ENCODE measurements at regions not wholly inside any gene's neighbourhood (a gene's known extent, or its start where the extent isn't known, plus 50 kb on each side); places are given as distances from the start of the nearest gene placed in this dataset.
A peak's percentile ranks its signal among the peaks of the same experiment; 100 is the strongest.

DNA sequence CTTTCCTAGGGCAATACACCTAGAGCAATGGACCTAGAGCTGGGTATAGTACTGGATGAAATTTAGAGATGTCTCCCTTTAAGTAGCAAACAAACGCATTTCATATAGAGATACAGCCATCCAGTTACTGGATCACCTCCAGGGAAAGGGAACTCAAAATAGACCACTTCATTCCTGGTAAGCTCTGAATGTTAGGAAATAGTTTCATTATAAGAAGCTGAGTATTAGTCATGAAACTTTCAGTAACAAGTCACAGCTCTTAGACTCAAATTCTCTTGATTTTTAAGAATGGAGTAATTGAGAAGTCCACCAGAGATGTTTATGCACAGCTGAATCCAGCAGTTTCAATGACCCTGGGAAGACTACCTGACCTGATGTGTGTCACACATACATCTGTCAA is 221.9 kb downstream of the FAM76B start:
- Histone ChIP-seq H3K4me1 (ENCODE audit: control insufficient read depth, insufficient read depth, low read length) (no peaks in the 10 kb centered on the region), H3K4me3 (ENCODE audit: low read length) (no peak overlapping the region), H3K9ac (ENCODE audit: low read length) (no peak overlapping the region), H3K27me3 (ENCODE audit: control insufficient read depth, insufficient read depth, low read length) (no peaks in the 10 kb centered on the region), H3K36me3 (ENCODE audit: control insufficient read depth, insufficient read depth, low read length) (no peaks in the 10 kb centered on the region), H3K27ac (ENCODE audit: low read depth, low read length) (no peak overlapping the region)

DNA sequence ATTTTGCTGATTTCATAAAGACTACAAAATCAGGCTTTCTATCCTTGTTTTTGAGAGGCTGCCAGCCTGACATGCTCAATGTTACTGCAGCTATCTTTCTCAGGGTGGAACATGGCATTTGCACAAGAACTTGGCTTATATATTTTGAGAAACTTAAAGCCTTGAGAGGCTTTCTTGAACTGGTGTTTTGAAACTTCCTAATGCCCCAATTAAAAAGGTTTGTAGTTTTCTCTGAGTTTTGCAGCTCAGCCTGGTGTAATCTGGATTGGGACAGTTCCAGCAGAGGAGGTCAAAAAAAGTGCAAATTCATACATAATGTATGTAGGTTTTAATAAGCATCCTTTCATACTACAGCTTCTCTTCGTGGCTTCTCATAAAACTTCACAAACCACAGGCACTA is 223.4 kb downstream of the FAM76B start:
- Histone ChIP-seq H3K36me3 (ENCODE audit: control insufficient read depth, insufficient read depth, low read length) (no peaks in the 10 kb centered on the region), H3K4me1 (ENCODE audit: control insufficient read depth, insufficient read depth, low read length) (no peaks in the 10 kb centered on the region), H3K9ac (ENCODE audit: low read length) (no peak overlapping the region), H3K27ac (ENCODE audit: low read depth, low read length) (no peak overlapping the region), H3K27me3 (ENCODE audit: control insufficient read depth, insufficient read depth, low read length) (no peaks in the 10 kb centered on the region), H3K4me3 (ENCODE audit: low read length) (no peak overlapping the region)

- no peak overlapping the region for H3K9ac ChIP-seq (ENCODE audit: low read length)
- H3K27me3 ChIP-seq (ENCODE audit: control insufficient read depth, insufficient read depth, low read length): no peaks in the 10 kb centered on the region
- H3K4me3 ChIP-seq (ENCODE audit: low read length): no peak overlapping the region
- no peaks in the 10 kb centered on the region for H3K36me3 ChIP-seq (ENCODE audit: control insufficient read depth, insufficient read depth, low read length)
- H3K27ac ChIP-seq (ENCODE audit: low read depth, low read length): no peak overlapping the region
- no peaks in the 10 kb centered on the region for H3K4me1 ChIP-seq (ENCODE audit: control insufficient read depth, insufficient read depth, low read length)
Measured at GRCh38 chr11:95565724-95566141, 223.8 kb downstream of the FAM76B start.

DNA sequence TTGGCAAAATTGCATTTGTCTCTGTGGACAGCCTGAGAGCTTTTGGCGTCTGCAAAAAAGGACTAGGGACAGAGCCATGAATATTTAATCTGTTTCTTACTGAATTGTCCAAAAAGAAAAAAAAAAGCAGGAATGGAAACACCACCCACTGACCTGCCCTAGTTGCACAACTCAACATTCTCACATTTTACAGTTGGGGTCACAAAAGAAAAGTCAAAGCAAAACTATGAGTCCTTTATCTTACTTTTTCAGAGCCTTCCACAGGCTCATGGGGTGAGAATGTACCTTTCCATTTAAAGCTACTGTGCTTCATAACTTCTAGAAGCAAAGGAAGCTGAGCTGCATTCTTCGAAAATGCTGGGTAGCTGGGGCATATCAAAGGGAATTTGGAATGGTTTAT is 225.7 kb downstream of the FAM76B start:
- no peaks in the 10 kb centered on the region for H3K4me1 ChIP-seq (ENCODE audit: control insufficient read depth, insufficient read depth, low read length)
- H3K27me3 ChIP-seq (ENCODE audit: control insufficient read depth, insufficient read depth, low read length): no peaks in the 10 kb centered on the region
- no peak overlapping the region for H3K4me3 ChIP-seq (ENCODE audit: low read length)
- H3K9ac ChIP-seq (ENCODE audit: low read length): no peak overlapping the region
- H3K27ac ChIP-seq (ENCODE audit: low read depth, low read length): no peak overlapping the region
- H3K36me3 ChIP-seq (ENCODE audit: control insufficient read depth, insufficient read depth, low read length): no peaks in the 10 kb centered on the region

DNA sequence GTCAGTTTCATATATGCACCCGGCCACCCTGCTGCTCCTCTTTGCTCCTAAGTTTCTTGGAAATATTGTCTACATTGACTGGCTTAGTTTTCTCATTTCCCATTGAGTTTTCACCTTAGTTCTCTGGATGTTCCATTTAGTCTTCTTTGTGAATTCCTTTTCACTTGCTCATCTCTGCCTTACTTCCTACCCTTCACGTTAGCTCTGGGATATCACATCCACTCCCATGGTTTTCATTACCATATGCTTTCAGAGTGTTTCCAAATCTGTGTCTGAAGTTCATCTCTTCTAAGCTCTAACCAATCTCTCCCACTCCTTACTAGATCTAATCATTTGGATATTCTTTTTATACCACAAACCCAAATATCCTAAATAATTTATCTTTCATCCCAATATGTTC is 226.4 kb downstream of the FAM76B start:
- H3K36me3 ChIP-seq (ENCODE audit: control insufficient read depth, insufficient read depth, low read length): no peaks in the 10 kb centered on the region
- no peak overlapping the region for H3K4me3 ChIP-seq (ENCODE audit: low read length)
- no peaks in the 10 kb centered on the region for H3K4me1 ChIP-seq (ENCODE audit: control insufficient read depth, insufficient read depth, low read length)
- no peak overlapping the region for H3K27ac ChIP-seq (ENCODE audit: low read depth, low read length)
- no peaks in the 10 kb centered on the region for H3K27me3 ChIP-seq (ENCODE audit: control insufficient read depth, insufficient read depth, low read length)
- no peak overlapping the region for H3K9ac ChIP-seq (ENCODE audit: low read length)

GRCh38 chr11:95562196-95562921 is 227.2 kb downstream of the FAM76B start:
- Histone ChIP-seq H3K4me1 (ENCODE audit: control insufficient read depth, insufficient read depth, low read length) (no peaks in the 10 kb centered on the region), H3K4me3 (ENCODE audit: low read length) (no peak overlapping the region), H3K36me3 (ENCODE audit: control insufficient read depth, insufficient read depth, low read length) (no peaks in the 10 kb centered on the region), H3K27ac (ENCODE audit: low read depth, low read length) (no peak overlapping the region), H3K27me3 (ENCODE audit: control insufficient read depth, insufficient read depth, low read length) (no peaks in the 10 kb centered on the region), H3K9ac (ENCODE audit: low read length) (no peak overlapping the region)

GRCh38 chr11:95559899-95560298 is 229.7 kb downstream of the FAM76B start:
- Histone ChIP-seq H3K4me3 (ENCODE audit: low read length) (no peak overlapping the region), H3K36me3 (ENCODE audit: control insufficient read depth, insufficient read depth, low read length) (no peaks in the 10 kb centered on the region), H3K27me3 (ENCODE audit: control insufficient read depth, insufficient read depth, low read length) (no peaks in the 10 kb centered on the region), H3K9ac (ENCODE audit: low read length) (no peak overlapping the region), H3K4me1 (ENCODE audit: control insufficient read depth, insufficient read depth, low read length) (no peaks in the 10 kb centered on the region), H3K27ac (ENCODE audit: low read depth, low read length) (no peak overlapping the region)

GRCh38 chr11:95557376-95557775 is 232.2 kb downstream of the FAM76B start:
- H3K4me1 ChIP-seq (ENCODE audit: control insufficient read depth, insufficient read depth, low read length): no peaks in the 10 kb centered on the region
- no peaks in the 10 kb centered on the region for H3K27me3 ChIP-seq (ENCODE audit: control insufficient read depth, insufficient read depth, low read length)
- H3K9ac ChIP-seq (ENCODE audit: low read length): no peak overlapping the region
- H3K27ac ChIP-seq (ENCODE audit: low read depth, low read length): no peak overlapping the region
- no peak overlapping the region for H3K4me3 ChIP-seq (ENCODE audit: low read length)
- H3K36me3 ChIP-seq (ENCODE audit: control insufficient read depth, insufficient read depth, low read length): no peaks in the 10 kb centered on the region

DNA sequence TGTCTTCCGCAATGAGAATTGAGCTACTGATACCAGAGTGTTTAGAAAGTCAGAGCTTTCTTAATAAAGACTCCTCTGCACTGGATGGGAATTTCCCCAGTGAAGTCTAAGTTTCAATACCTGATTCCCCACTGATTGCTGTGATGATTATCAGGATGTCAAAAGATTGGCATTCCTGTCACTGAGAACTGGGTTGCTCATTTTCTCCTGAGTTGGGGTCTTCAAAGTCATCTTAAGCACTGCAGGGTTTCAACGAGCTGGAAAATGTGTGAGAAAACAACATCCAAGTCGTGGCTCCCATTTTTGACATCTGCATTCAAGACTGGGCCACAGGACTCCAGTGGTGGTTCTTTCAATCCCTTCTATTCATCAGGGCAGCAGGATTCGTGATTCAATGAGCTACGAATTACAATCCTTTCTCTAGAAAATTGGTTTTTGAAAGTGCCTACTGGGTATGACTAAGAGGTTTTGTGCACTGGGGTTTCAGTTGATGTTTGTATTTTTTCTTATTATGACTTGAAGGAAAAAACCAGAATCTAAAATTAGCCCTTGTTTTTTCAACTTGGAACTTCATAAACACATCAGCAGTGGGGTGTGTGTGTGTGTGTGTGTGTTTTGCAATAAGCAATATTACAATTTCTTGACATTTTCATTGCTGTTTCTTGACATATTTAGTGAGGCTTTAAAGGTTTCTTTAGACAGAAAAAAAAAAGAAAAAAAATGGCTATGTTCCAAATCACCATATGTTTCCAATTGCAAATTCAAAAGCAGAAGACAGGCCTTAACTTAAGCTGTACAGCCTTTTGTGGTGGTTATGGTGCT is 233.0 kb downstream of the FAM76B start:
- peak overlapping the region; percentile 21 for H3K27ac ChIP-seq (ENCODE audit: low read depth, low read length)
- no peak overlapping the region for H3K4me3 ChIP-seq (ENCODE audit: low read length)
- no peaks in the 10 kb centered on the region for H3K27me3 ChIP-seq (ENCODE audit: control insufficient read depth, insufficient read depth, low read length)
- H3K4me1 ChIP-seq (ENCODE audit: control insufficient read depth, insufficient read depth, low read length): no peaks in the 10 kb centered on the region
- no peak overlapping the region for H3K9ac ChIP-seq (ENCODE audit: low read length)
- H3K36me3 ChIP-seq (ENCODE audit: control insufficient read depth, insufficient read depth, low read length): no peaks in the 10 kb centered on the region

DNA sequence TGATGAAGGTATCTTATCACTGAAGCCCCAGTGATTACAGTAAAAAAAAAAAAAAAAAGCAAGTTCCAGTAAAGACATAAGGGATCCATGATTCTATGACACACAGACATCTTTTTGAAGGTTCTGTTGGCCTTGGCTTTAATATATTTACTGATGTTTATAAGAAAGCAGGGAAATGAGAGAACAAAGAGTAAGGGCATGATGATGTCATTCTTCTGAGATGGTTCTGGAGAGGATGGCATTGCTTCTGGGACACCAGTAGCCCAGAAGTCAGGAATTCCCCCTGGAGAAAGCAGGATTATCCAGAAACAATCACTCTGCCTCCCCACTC is 233.6 kb downstream of the FAM76B start:
- Histone ChIP-seq H3K27me3 (ENCODE audit: control insufficient read depth, insufficient read depth, low read length) (no peaks in the 10 kb centered on the region), H3K4me1 (ENCODE audit: control insufficient read depth, insufficient read depth, low read length) (no peaks in the 10 kb centered on the region)

DNA sequence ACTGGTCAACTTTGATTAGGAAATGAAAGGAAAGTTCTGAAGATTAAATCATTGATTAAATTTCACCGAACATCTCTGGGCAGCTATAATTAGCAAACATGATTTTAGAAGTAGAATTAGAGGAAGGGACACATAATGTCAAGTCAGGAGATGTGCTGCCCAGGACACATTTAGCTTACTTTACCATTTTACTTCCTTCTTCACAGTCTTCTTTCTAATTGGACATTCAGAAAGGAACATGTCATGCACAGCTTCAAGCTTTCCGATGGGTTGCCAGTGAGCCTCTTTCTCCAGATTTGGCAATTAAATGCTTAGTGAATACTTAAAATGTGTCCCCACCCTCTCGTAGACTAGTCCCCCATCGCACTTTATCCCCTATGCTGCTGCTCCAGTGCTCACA is 234.7 kb downstream of the FAM76B start:
- no peak overlapping the region for H3K4me3 ChIP-seq (ENCODE audit: low read length)
- H3K36me3 ChIP-seq (ENCODE audit: control insufficient read depth, insufficient read depth, low read length): no peaks in the 10 kb centered on the region
- H3K27me3 ChIP-seq (ENCODE audit: control insufficient read depth, insufficient read depth, low read length): no peaks in the 10 kb centered on the region
- no peaks in the 10 kb centered on the region for H3K4me1 ChIP-seq (ENCODE audit: control insufficient read depth, insufficient read depth, low read length)
- H3K27ac ChIP-seq (ENCODE audit: low read depth, low read length): no peak overlapping the region
- H3K9ac ChIP-seq (ENCODE audit: low read length): no peak overlapping the region

More for the DNA sequence above, 233.6 kb downstream of the FAM76B start:
- no peaks in the 10 kb centered on the region for H3K36me3 ChIP-seq (ENCODE audit: control insufficient read depth, insufficient read depth, low read length)
- H3K4me3 ChIP-seq (ENCODE audit: low read length): no peak overlapping the region
- no peak overlapping the region for H3K27ac ChIP-seq (ENCODE audit: low read depth, low read length)
- no peak overlapping the region for H3K9ac ChIP-seq (ENCODE audit: low read length)

DNA sequence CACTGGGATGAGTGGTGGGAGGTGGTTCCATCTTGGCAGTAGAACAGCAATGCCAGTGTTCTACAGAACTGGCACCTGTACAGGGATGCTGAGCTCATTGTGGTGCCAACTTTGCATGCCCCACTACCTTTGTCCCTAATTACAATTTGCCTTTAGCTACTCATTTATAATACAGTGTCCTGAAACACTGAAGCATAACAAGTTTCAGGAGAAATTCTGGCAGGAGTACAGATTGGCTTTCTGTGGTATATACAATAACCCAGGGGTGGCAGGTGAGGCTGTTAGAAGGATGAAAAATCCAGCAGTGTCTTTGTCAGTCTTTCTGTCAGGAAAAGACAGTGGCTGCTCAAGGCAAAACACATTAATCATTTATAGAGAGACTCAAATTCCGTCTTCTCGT is 240.3 kb downstream of the FAM76B start:
- Histone ChIP-seq H3K36me3 (ENCODE audit: control insufficient read depth, insufficient read depth, low read length) (no peaks in the 10 kb centered on the region), H3K27me3 (ENCODE audit: control insufficient read depth, insufficient read depth, low read length) (no peaks in the 10 kb centered on the region), H3K27ac (ENCODE audit: low read depth, low read length) (no peak overlapping the region), H3K4me1 (ENCODE audit: control insufficient read depth, insufficient read depth, low read length) (no peaks in the 10 kb centered on the region), H3K9ac (ENCODE audit: low read length) (no peak overlapping the region), H3K4me3 (ENCODE audit: low read length) (no peak overlapping the region)

GRCh38 chr11:95548416-95548815 is 241.2 kb downstream of the FAM76B start:
- Histone ChIP-seq H3K9ac (ENCODE audit: low read length) (no peak overlapping the region), H3K4me3 (ENCODE audit: low read length) (no peak overlapping the region), H3K27me3 (ENCODE audit: control insufficient read depth, insufficient read depth, low read length) (no peaks in the 10 kb centered on the region), H3K36me3 (ENCODE audit: control insufficient read depth, insufficient read depth, low read length) (no peaks in the 10 kb centered on the region), H3K27ac (ENCODE audit: low read depth, low read length) (no peak overlapping the region), H3K4me1 (ENCODE audit: control insufficient read depth, insufficient read depth, low read length) (no peaks in the 10 kb centered on the region)

Measured in rectal smooth muscle tissue (tissue), 1 donor.